ENCODE measurements at regions not wholly inside any gene's neighbourhood (a gene's known extent, or its start where the extent isn't known, plus 50 kb on each side); places are given as distances from the start of the nearest gene placed in this dataset.
"Not testable (repeated sequence)": the region's sequence is repeated elsewhere in the genome, so short reads cannot be mapped to it uniquely, and the experiment has no call there.

DNA sequence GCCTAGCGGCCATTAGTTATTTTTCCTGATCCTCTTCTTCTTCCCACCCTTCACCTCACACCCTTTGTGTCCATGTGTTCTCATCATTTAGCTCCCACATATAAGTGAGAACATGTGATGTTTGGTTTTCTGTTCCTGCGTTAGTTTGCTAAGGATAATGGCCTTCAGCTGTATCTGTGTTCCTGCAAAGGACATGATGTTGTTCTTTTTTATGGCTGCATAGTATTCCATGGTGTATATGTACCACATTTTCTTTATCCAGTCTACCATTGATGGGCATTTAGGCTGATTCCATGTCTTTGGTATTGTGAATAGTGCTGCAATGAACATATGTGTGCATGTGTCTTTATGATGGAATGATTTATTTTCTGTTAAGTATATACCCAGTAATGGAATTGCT is 63.9 kb upstream of the CCNY start:
- H3K27me3 ChIP-seq (ENCODE audit: control insufficient read depth in 1 of 2, insufficient read depth in 2 of 2, low read length in 2 of 2); H3K79me2 ChIP-seq (ENCODE audit: insufficient read depth, low read length); ATAC-seq; H3K9me3 ChIP-seq (ENCODE audit: low read length); POLR2A ChIA-PET; H3K4me3 ChIP-seq (replicated peaks in 1 of 3; ENCODE audit: insufficient read depth in 1 of 3, low read depth in 2 of 3, low read length in 3 of 3); H3K4me2 ChIP-seq (ENCODE audit: low read depth, low read length); H3K36me3 ChIP-seq (replicated peaks in 1 of 2; ENCODE audit: control insufficient read depth in 1 of 2, insufficient read depth in 2 of 2, low read length in 2 of 2); intact Hi-C loops (cut with micrococcal nuclease; ENCODE audit: unreplicated experiment); CTCF ChIA-PET (ENCODE audit: low intra/inter-chr PET ratio, low total read pairs); H4K20me1 ChIP-seq (ENCODE audit: insufficient read depth, low read length); FAIRE-seq; in situ Hi-C loops (cut with HindIII; ENCODE audit: extremely low pct_ligation_motif_present, low pct_unique_long_range_greater_than_20kb); H2AFZ ChIP-seq (ENCODE audit: low read length); DNase-seq (ENCODE audit: low spot score); H3K27ac ChIP-seq (ENCODE audit: extremely low read length, insufficient read depth, low read length); BruUV-seq (replicated peaks); H3K9ac ChIP-seq (ENCODE audit: insufficient read depth, low read depth, low read length): not testable (repeated sequence)
- WGBS (ENCODE audit: low lambda C conversion rate): 39% methylated on average over 2 of the region's 2 CpGs
- peaks cover 26% of the 10 kb centered on the region for H3K4me1 ChIP-seq (ENCODE audit: insufficient read depth, low read length)

DNA sequence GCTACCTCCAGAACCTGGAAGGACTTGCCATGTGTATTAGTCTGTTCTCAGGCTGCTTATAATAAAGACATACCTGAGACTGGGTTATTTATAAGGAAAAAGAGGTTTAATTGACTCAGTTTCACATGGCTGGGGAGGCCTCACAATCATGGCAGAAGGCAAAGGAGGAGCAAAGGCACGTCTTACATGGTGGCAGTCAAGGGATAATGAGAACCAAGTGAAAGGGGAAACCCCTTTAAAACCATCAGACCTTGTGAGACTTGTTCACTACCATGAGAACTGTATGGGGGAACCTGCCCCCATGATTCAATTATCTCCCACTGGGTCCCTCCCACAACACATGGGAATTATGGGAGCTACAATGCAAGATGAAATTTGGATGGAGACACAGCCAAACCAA is 62.3 kb upstream of the CCNY start:
- H3K4me3 ChIP-seq (replicated peaks in 1 of 3; ENCODE audit: insufficient read depth in 1 of 3, low read depth in 2 of 3, low read length in 3 of 3); H3K36me3 ChIP-seq (replicated peaks in 1 of 2; ENCODE audit: control insufficient read depth in 1 of 2, insufficient read depth in 2 of 2, low read length in 2 of 2); POLR2A ChIA-PET; H3K79me2 ChIP-seq (ENCODE audit: insufficient read depth, low read length); BruUV-seq (replicated peaks); H3K27ac ChIP-seq (ENCODE audit: extremely low read length, insufficient read depth, low read length); H3K4me2 ChIP-seq (ENCODE audit: low read depth, low read length); ATAC-seq; H3K27me3 ChIP-seq (ENCODE audit: control insufficient read depth in 1 of 2, insufficient read depth in 2 of 2, low read length in 2 of 2); H4K20me1 ChIP-seq (ENCODE audit: insufficient read depth, low read length); H3K9ac ChIP-seq (ENCODE audit: insufficient read depth, low read depth, low read length); DNase-seq (ENCODE audit: low spot score); intact Hi-C loops (cut with micrococcal nuclease; ENCODE audit: unreplicated experiment); CTCF ChIA-PET (ENCODE audit: low intra/inter-chr PET ratio, low total read pairs); in situ Hi-C loops (cut with HindIII; ENCODE audit: extremely low pct_ligation_motif_present, low pct_unique_long_range_greater_than_20kb); FAIRE-seq; H3K9me3 ChIP-seq (ENCODE audit: low read length); H2AFZ ChIP-seq (ENCODE audit: low read length): not testable (repeated sequence)
- peaks cover 11% of the 10 kb centered on the region for H3K4me1 ChIP-seq (ENCODE audit: insufficient read depth, low read length)
- 24% methylated on average over 1 of the region's 1 CpG for WGBS (ENCODE audit: low lambda C conversion rate)

DNA sequence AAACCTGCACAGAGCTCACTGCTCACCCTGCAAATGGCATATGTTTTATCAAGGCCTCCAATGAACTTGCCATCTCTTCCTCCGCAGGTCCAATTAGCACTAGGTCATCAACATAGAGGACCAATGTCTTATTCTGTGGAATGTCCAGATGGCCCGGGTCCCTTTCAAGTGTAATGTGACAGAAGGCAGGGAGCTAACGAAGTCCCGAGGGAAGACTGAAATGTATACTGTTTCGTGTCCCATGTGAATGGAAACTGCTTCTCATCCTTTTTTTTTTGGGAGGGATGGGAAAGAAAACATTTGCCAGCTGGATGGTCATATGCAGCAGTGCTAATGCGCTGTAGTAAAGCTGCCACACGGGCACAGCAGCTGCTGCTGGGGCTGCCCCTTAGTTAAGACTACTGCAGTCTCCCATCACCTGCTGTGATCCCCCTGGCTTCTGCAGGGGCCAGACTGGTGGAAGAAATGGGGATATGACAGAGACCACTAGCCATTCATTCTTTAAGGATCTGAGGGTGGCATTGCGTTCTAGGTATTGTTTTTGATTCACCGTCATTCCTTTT is 61.7 kb upstream of the CCNY start:
- no peak overlapping the region for H3K4me3 ChIP-seq (replicated peaks in 1 of 3; ENCODE audit: insufficient read depth in 1 of 3, low read depth in 2 of 3, low read length in 3 of 3)
- no peak overlapping the region for H3K27ac ChIP-seq (ENCODE audit: extremely low read length, insufficient read depth, low read length)
- H2AFZ ChIP-seq (ENCODE audit: low read length): no peak overlapping the region
- no peaks in the 10 kb centered on the region for H3K79me2 ChIP-seq (ENCODE audit: insufficient read depth, low read length)
- BruUV-seq (replicated peaks): no TSS peak
- ChIA-PET CTCF (ENCODE audit: low intra/inter-chr PET ratio, low total read pairs) (no interaction called here), POLR2A (no interaction called here)
- H3K4me2 ChIP-seq (ENCODE audit: low read depth, low read length): no peak overlapping the region
- DNase-seq (ENCODE audit: low spot score) (no peak), FAIRE-seq (no peak), ATAC-seq (no peak)
- no peaks in the 10 kb centered on the region for H4K20me1 ChIP-seq (ENCODE audit: insufficient read depth, low read length)
- no peaks in the 10 kb centered on the region; a peak in 1 of 5 replicates for H3K27me3 ChIP-seq (ENCODE audit: control insufficient read depth in 1 of 2, insufficient read depth in 2 of 2, low read length in 2 of 2)
- WGBS (ENCODE audit: low lambda C conversion rate): 75% methylated on average over 7 of the region's 9 CpGs
- no peak overlapping the region for H3K9ac ChIP-seq (ENCODE audit: insufficient read depth, low read depth, low read length)
- peaks cover 11% of the 10 kb centered on the region for H3K4me1 ChIP-seq (ENCODE audit: insufficient read depth, low read length)
- no peaks in the 10 kb centered on the region for H3K36me3 ChIP-seq (replicated peaks in 1 of 2; ENCODE audit: control insufficient read depth in 1 of 2, insufficient read depth in 2 of 2, low read length in 2 of 2)
- no peaks in the 10 kb centered on the region for H3K9me3 ChIP-seq (ENCODE audit: low read length)
- intact Hi-C loops (cut with micrococcal nuclease; ENCODE audit: unreplicated experiment): no loop called here
- in situ Hi-C loops (cut with HindIII; ENCODE audit: extremely low pct_ligation_motif_present, low pct_unique_long_range_greater_than_20kb): no loop called here
- no peak for TF ChIP-seq NAIF1 (CRISPR knock-in tag; IDR thresholded peaks at IDR 0.05; ENCODE audit: borderline replicate concordance)
- no peak for TF ChIP-seq PAX8 (CRISPR knock-in tag; IDR thresholded peaks at IDR 0.05; ENCODE audit: borderline replicate concordance)
- no peak for TF ChIP-seq ZNF703 (CRISPR knock-in tag; IDR thresholded peaks at IDR 0.05; ENCODE audit: borderline replicate concordance)
- TF ChIP-seq, protein P1, sequence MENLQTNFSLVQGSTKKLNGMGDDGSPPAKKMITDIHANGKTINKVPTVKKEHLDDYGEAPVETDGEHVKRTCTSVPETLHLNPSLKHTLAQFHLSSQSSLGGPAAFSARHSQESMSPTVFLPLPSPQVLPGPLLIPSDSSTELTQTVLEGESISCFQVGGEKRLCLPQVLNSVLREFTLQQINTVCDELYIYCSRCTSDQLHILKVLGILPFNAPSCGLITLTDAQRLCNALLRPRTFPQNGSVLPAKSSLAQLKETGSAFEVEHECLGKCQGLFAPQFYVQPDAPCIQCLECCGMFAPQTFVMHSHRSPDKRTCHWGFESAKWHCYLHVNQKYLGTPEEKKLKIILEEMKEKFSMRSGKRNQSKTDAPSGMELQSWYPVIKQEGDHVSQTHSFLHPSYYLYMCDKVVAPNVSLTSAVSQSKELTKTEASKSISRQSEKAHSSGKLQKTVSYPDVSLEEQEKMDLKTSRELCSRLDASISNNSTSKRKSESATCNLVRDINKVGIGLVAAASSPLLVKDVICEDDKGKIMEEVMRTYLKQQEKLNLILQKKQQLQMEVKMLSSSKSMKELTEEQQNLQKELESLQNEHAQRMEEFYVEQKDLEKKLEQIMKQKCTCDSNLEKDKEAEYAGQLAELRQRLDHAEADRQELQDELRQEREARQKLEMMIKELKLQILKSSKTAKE (CRISPR knock-in tag; IDR thresholded peaks at IDR 0.05; ENCODE audit: borderline replicate concordance): no peak
- TF ChIP-seq, protein P2, sequence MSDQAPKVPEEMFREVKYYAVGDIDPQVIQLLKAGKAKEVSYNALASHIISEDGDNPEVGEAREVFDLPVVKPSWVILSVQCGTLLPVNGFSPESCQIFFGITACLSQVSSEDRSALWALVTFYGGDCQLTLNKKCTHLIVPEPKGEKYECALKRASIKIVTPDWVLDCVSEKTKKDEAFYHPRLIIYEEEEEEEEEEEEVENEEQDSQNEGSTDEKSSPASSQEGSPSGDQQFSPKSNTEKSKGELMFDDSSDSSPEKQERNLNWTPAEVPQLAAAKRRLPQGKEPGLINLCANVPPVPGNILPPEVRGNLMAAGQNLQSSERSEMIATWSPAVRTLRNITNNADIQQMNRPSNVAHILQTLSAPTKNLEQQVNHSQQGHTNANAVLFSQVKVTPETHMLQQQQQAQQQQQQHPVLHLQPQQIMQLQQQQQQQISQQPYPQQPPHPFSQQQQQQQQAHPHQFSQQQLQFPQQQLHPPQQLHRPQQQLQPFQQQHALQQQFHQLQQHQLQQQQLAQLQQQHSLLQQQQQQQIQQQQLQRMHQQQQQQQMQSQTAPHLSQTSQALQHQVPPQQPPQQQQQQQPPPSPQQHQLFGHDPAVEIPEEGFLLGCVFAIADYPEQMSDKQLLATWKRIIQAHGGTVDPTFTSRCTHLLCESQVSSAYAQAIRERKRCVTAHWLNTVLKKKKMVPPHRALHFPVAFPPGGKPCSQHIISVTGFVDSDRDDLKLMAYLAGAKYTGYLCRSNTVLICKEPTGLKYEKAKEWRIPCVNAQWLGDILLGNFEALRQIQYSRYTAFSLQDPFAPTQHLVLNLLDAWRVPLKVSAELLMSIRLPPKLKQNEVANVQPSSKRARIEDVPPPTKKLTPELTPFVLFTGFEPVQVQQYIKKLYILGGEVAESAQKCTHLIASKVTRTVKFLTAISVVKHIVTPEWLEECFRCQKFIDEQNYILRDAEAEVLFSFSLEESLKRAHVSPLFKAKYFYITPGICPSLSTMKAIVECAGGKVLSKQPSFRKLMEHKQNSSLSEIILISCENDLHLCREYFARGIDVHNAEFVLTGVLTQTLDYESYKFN (CRISPR knock-in tag; conservative IDR thresholded peaks at IDR 0.05): no peak
- TF ChIP-seq ZNF776 (CRISPR knock-in tag; IDR thresholded peaks at IDR 0.05): no peak

Measured in HepG2 (cell line).